ENCODE measurements at regions not wholly inside any gene's neighbourhood (a gene's known extent, or its start where the extent isn't known, plus 50 kb on each side); places are given as distances from the start of the nearest gene placed in this dataset.
"Not testable (repeated sequence)": the region's sequence is repeated elsewhere in the genome, so short reads cannot be mapped to it uniquely, and the experiment has no call there.

DNA sequence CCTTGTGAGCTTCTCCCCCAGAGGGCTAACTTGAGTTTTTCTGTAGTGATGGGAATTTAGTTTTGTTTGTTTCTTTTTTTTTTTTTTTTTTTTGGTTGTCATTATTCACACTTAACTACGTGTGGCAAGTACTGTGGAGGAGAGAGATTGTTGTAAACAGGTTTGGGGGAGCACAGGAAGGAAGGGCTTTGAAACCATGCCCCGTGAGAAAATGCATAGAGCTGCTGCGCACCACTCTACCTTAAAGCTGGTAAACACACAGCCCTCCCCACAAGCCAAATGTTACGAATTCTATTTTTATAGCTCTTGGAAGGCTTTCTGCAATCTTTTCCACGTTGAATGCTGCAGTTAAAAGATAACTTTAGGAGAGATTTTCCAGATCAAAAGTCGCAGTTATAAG, 76.2 kb downstream of the ZNF22 start:
- no peak overlapping the region for H2AFZ ChIP-seq (ENCODE audit: low read length, unreplicated experiment)
- no peaks in the 10 kb centered on the region for H3K27me3 ChIP-seq (ENCODE audit: insufficient read depth, low read length)
- H3K4me3 ChIP-seq (ENCODE audit: low read depth, low read length): no peak overlapping the region
- no peaks in the 10 kb centered on the region for H3K79me2 ChIP-seq (ENCODE audit: control insufficient read depth, insufficient read depth, low read length, unreplicated experiment)
- no peaks in the 10 kb centered on the region for H3K36me3 ChIP-seq (ENCODE audit: insufficient read depth, low read length)
- H3K4me1 ChIP-seq (ENCODE audit: control insufficient read depth, insufficient read depth, low read length, unreplicated experiment): no peaks in the 10 kb centered on the region
- H3K27ac ChIP-seq (ENCODE audit: low read depth, low read length): no peak overlapping the region

DNA sequence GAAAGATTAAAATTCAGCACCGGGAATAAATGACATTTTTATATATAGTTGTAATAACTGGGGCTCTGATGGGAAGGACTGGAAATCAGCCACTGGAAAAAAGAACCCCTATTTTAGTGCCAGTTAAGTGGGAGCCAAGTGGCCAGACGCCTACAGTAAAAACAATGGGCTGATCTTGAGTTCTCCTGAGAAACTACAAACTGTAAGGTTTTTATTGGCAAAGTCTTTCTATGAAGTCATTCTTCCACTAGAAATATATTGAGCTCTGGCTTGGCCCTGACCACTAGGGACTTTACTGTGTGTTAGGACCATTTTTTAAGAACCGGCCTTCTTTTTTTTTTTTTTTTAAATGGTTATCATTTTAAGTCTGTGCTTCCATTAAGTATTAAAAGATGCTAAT, 79.6 kb downstream of the ZNF22 start:
- Histone ChIP-seq H3K79me2 (ENCODE audit: control insufficient read depth, insufficient read depth, low read length, unreplicated experiment) (no peaks in the 10 kb centered on the region), H3K36me3 (ENCODE audit: insufficient read depth, low read length) (no peaks in the 10 kb centered on the region), H2AFZ (ENCODE audit: low read length, unreplicated experiment) (no peak overlapping the region), H3K27me3 (ENCODE audit: insufficient read depth, low read length) (peaks cover 4% of the 10 kb centered on the region; the same call in 1 of the 2 replicates), H3K4me1 (ENCODE audit: control insufficient read depth, insufficient read depth, low read length, unreplicated experiment) (no peaks in the 10 kb centered on the region), H3K27ac (ENCODE audit: low read depth, low read length) (no peak overlapping the region), H3K4me3 (ENCODE audit: low read depth, low read length) (no peak overlapping the region)

DNA sequence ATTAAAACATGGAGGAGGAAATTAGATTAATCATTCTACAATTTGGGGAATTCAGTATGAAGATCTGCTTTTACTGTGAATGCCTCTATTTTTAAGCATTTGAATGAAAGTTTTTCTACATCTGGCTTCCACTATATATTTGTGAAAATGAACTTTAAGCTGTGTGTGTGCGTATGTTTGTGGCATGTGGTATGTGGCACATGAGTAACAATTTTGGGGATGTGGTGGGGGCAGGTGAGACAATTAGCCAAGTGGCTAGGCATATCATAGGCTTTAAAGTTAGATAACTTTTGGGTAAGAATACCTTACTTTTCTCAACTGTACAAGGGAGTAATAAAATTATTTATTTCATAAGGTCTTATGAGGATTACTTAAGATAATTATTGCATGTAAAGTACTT, 81.5 kb downstream of the ZNF22 start:
- Histone ChIP-seq H3K27ac (ENCODE audit: low read depth, low read length) (no peak overlapping the region), H3K4me1 (ENCODE audit: control insufficient read depth, insufficient read depth, low read length, unreplicated experiment) (no peaks in the 10 kb centered on the region), H3K27me3 (ENCODE audit: insufficient read depth, low read length) (peaks cover 4% of the 10 kb centered on the region; the same call in 1 of the 2 replicates), H3K36me3 (ENCODE audit: insufficient read depth, low read length) (no peaks in the 10 kb centered on the region), H2AFZ (ENCODE audit: low read length, unreplicated experiment) (no peak overlapping the region), H3K79me2 (ENCODE audit: control insufficient read depth, insufficient read depth, low read length, unreplicated experiment) (no peaks in the 10 kb centered on the region), H3K4me3 (ENCODE audit: low read depth, low read length) (no peak overlapping the region)

DNA sequence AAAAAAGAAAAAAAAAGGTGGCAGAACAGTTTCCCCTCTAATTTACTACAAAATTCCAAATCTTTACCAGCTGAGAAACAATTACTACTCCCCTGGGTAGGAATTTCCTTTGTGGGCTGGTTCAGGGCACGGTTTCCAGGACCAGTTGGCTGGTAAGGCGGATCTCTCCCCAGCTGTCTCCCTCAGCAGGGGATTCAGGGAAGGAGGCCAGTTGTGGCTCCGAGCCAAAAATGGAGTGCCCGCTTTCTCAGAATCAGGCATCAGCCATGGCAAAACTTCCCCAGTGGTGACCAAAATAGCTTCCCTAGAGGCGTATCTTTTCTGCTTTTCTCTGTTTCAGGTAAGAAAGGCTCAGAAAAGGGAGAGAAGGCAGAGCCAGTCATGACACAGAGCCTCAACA, 91.2 kb downstream of the ZNF22 start:
- H2AFZ ChIP-seq (ENCODE audit: low read length, unreplicated experiment): no peak overlapping the region
- H3K4me1 ChIP-seq (ENCODE audit: control insufficient read depth, insufficient read depth, low read length, unreplicated experiment): no peaks in the 10 kb centered on the region
- peaks cover 22% of the 10 kb centered on the region; the same call in 1 of the 2 replicates for H3K27me3 ChIP-seq (ENCODE audit: insufficient read depth, low read length)
- no peak overlapping the region for H3K27ac ChIP-seq (ENCODE audit: low read depth, low read length)
- H3K36me3 ChIP-seq (ENCODE audit: insufficient read depth, low read length): no peaks in the 10 kb centered on the region
- H3K79me2 ChIP-seq (ENCODE audit: control insufficient read depth, insufficient read depth, low read length, unreplicated experiment): no peaks in the 10 kb centered on the region
- H3K4me3 ChIP-seq (ENCODE audit: low read depth, low read length): no peak overlapping the region

DNA sequence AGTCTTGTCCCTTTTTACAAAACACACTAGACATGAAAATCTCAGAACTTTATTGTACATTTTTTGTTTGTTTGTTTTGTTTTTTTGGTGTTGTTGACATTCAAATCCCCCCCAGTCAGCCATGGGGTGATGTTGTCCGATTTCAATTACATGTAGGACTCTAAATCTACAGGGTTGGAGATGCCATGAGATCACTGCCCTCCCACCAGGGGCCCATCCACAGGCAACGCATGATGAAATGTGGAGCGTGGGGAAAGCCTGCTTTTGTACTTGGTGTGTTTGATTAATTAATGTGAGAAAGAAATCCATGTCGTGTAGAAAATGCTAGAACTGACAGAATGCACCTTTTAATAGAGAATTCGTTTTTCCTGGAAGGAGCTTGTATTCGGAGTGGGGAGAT, 93.2 kb downstream of the ZNF22 start:
- no peaks in the 10 kb centered on the region for H3K79me2 ChIP-seq (ENCODE audit: control insufficient read depth, insufficient read depth, low read length, unreplicated experiment)
- no peak overlapping the region for H2AFZ ChIP-seq (ENCODE audit: low read length, unreplicated experiment)
- H3K36me3 ChIP-seq (ENCODE audit: insufficient read depth, low read length): no peaks in the 10 kb centered on the region
- H3K27me3 ChIP-seq (ENCODE audit: insufficient read depth, low read length): peaks cover 25% of the 10 kb centered on the region; the same call in 1 of the 2 replicates
- H3K4me3 ChIP-seq (ENCODE audit: low read depth, low read length): no peak overlapping the region
- no peaks in the 10 kb centered on the region for H3K4me1 ChIP-seq (ENCODE audit: control insufficient read depth, insufficient read depth, low read length, unreplicated experiment)
- no peak overlapping the region for H3K27ac ChIP-seq (ENCODE audit: low read depth, low read length)

DNA sequence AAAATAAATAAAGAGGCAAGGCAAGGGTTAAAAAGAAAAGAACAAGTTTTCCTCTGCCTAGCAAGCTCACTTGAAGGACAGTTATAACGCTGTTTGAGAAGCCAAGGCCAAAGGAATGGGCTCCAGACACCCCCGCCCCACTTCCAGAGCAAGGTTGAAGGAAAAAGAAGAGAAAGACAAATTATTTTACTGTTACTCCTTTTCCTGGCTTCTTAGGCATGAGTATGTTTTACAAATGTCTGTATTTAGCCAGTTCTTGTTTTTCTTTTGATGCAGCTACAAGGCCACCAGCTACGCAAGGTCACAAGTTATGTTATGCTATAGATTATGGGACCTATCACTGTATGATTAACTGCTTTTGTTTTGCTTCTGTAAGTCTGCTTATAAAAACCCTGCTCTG, 94.6 kb downstream of the ZNF22 start:
- Histone ChIP-seq H3K36me3 (ENCODE audit: insufficient read depth, low read length) (no peaks in the 10 kb centered on the region), H3K27me3 (ENCODE audit: insufficient read depth, low read length) (peaks cover 33% of the 10 kb centered on the region; the same call in 1 of the 2 replicates)

DNA sequence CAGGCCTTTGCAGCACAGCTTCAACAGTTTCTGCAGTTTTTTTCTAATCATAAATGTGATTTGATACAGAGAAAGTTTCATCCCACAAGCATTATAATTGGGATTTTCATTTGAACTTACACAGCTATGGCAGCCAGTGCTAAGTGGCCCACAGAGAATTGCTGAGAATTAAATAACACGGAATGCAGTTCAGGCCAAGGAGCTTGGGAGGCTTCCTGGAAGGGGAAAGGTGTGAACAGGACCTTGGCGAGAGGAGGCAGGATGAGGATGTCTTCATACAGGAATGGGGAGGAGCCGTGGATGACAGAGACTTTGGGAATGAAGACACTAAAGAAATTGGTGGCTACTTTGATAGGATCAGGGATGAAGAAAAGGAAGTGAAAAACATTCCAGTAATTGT, 95.3 kb downstream of the ZNF22 start:
- Histone ChIP-seq H3K4me1 (ENCODE audit: control insufficient read depth, insufficient read depth, low read length, unreplicated experiment) (no peaks in the 10 kb centered on the region), H3K4me3 (ENCODE audit: low read depth, low read length) (no peak overlapping the region), H3K36me3 (ENCODE audit: insufficient read depth, low read length) (no peaks in the 10 kb centered on the region), H2AFZ (ENCODE audit: low read length, unreplicated experiment) (no peak overlapping the region), H3K27ac (ENCODE audit: low read depth, low read length) (no peak overlapping the region), H3K27me3 (ENCODE audit: insufficient read depth, low read length) (peaks cover 40% of the 10 kb centered on the region), H3K79me2 (ENCODE audit: control insufficient read depth, insufficient read depth, low read length, unreplicated experiment) (no peaks in the 10 kb centered on the region)

More for the DNA sequence above, 94.6 kb downstream of the ZNF22 start:
- H3K27ac ChIP-seq (ENCODE audit: low read depth, low read length): no peak overlapping the region
- H2AFZ ChIP-seq (ENCODE audit: low read length, unreplicated experiment): no peak overlapping the region
- H3K4me3 ChIP-seq (ENCODE audit: low read depth, low read length): no peak overlapping the region
- no peaks in the 10 kb centered on the region for H3K79me2 ChIP-seq (ENCODE audit: control insufficient read depth, insufficient read depth, low read length, unreplicated experiment)
- no peaks in the 10 kb centered on the region for H3K4me1 ChIP-seq (ENCODE audit: control insufficient read depth, insufficient read depth, low read length, unreplicated experiment)

DNA sequence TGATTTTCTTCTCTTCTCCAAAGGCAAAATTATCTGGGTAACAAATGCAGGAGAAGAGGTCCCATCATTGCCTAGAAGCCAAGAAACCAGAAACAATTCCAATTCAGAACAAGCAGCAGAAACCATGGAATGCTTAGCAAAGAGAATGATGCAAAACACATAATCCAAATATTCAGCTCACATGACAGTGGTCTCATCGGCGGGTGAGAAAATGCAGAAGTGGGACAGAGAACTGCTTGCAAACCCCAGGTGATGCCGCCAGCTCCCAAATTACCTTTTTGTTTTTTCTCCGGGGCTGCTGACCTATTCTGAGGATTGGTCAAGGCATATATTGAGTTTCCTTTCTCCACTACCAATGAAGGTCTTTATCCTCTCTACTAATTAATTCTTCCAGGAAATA, 99.7 kb downstream of the ZNF22 start:
- Histone ChIP-seq H3K36me3 (ENCODE audit: insufficient read depth, low read length) (no peaks in the 10 kb centered on the region), H3K79me2 (ENCODE audit: control insufficient read depth, insufficient read depth, low read length, unreplicated experiment) (no peaks in the 10 kb centered on the region), H3K4me3 (ENCODE audit: low read depth, low read length) (no peak overlapping the region), H3K27ac (ENCODE audit: low read depth, low read length) (no peak overlapping the region), H3K4me1 (ENCODE audit: control insufficient read depth, insufficient read depth, low read length, unreplicated experiment) (no peaks in the 10 kb centered on the region), H2AFZ (ENCODE audit: low read length, unreplicated experiment) (no peak overlapping the region), H3K27me3 (ENCODE audit: insufficient read depth, low read length) (peaks cover 50% of the 10 kb centered on the region)

DNA sequence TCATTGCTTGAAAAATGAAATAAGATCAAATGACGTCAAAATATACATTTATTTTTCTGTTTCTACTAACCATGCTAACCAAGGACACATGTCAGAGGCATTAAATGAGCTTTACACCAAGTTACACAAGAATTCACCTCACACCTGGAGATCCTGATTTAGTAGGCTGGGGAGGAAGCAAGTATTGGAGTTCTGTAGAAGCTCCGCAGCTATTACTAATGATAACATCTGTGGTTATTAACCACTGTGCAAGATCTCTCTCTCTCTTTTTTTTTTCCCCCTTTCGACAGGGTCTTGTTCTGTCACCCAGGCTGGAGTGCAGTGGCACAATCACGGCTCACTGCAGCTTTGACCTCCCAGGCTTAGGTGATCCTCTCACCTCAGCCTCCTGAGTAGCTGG, 104.0 kb downstream of the ZNF22 start:
- H3K4me3 ChIP-seq (ENCODE audit: low read depth, low read length): no peak overlapping the region
- no peaks in the 10 kb centered on the region for H3K79me2 ChIP-seq (ENCODE audit: control insufficient read depth, insufficient read depth, low read length, unreplicated experiment)
- no peaks in the 10 kb centered on the region for H3K4me1 ChIP-seq (ENCODE audit: control insufficient read depth, insufficient read depth, low read length, unreplicated experiment)
- H3K36me3 ChIP-seq (ENCODE audit: insufficient read depth, low read length): no peaks in the 10 kb centered on the region
- H3K27me3 ChIP-seq (ENCODE audit: insufficient read depth, low read length): peaks cover 60% of the 10 kb centered on the region
- no peak overlapping the region for H3K27ac ChIP-seq (ENCODE audit: low read depth, low read length)
- no peak overlapping the region for H2AFZ ChIP-seq (ENCODE audit: low read length, unreplicated experiment)

DNA sequence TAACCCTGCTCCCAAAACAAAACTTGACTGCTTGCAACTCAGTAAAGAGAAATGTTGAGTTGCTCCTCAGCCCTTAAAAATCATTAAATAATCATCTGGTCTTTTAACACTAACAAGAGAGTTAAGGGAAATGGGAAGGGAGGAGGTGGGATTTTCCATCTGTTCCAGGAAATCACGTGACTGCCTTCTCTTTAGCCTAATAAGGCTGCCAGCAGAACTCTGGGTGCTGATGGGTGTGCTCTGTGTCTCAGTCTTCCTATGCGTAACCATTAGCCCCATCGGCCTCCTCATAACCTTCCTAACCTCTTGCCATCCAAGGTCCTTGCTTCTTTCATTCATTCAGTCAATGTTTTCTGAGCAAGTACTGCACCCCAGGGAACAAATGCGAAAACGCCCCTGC, 104.6 kb downstream of the ZNF22 start:
- not testable (repeated sequence) for H3K4me1 ChIP-seq (ENCODE audit: control insufficient read depth, insufficient read depth, low read length, unreplicated experiment); H3K27ac ChIP-seq (ENCODE audit: low read depth, low read length); H3K79me2 ChIP-seq (ENCODE audit: control insufficient read depth, insufficient read depth, low read length, unreplicated experiment); H3K4me3 ChIP-seq (ENCODE audit: low read depth, low read length); H3K36me3 ChIP-seq (ENCODE audit: insufficient read depth, low read length); H2AFZ ChIP-seq (ENCODE audit: low read length, unreplicated experiment)
- H3K27me3 ChIP-seq (ENCODE audit: insufficient read depth, low read length): peaks cover 53% of the 10 kb centered on the region

DNA sequence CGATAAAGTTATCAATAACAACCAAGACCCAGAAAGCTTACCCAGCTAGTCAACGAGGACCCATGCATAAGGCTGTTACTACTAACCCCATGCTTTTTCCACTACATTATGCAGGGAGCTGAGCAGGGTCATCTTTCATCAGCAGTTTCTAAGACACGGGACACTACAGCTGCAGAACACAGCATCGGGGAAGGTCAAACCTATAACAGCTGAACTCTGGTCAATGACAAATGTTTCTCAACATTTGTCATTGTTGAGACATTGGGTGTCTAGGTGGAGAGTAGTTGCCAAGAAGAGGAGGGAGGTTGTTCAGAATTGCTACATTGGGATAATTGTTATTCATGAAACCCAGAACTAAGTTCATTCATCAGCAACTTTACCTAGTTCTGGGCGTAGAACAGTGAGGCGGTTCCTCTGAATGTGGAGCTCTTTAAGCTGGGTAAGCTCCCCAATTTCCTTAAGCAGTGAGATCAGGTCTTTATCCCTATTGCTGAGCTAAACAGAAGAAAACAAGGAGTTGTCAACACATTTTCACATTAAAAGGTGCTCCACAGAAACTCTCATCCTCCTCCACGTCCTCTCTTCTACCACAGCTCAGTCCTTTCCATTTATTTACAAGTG, 105.6 kb downstream of the ZNF22 start:
- Histone ChIP-seq H3K4me3 (ENCODE audit: low read depth, low read length) (no peak overlapping the region), H3K79me2 (ENCODE audit: control insufficient read depth, insufficient read depth, low read length, unreplicated experiment) (no peaks in the 10 kb centered on the region), H2AFZ (ENCODE audit: low read length, unreplicated experiment) (no peak overlapping the region), H3K27me3 (ENCODE audit: insufficient read depth, low read length) (peaks cover 43% of the 10 kb centered on the region), H3K4me1 (ENCODE audit: control insufficient read depth, insufficient read depth, low read length, unreplicated experiment) (no peaks in the 10 kb centered on the region), H3K36me3 (ENCODE audit: insufficient read depth, low read length) (no peaks in the 10 kb centered on the region), H3K27ac (ENCODE audit: low read depth, low read length) (no peak overlapping the region)
